K562 (cell line): ENCODE measurements at regions not wholly inside any gene's neighbourhood (a gene's known extent, or its start where the extent isn't known, plus 50 kb on each side); places are given as distances from the start of the nearest gene placed in this dataset.

ENCODE experiments used
- ELF1 ChIP-seq: fragments of 200-800 bp; sonication (Bioruptor generic); IDR thresholded peaks from 2 replicates; pipeline ENCODE4 v1.6.1; 2016; ENCODE audit warnings: missing genetic modification characterization, missing compliant biosample characterization
- MYBL2 ChIP-seq, 2 experiments: fragments of 450-650 bp in 1 of 2; sonication (generic) in 1 of 2; formaldehyde crosslinking in 1 of 2; IDR thresholded peaks; 2 replicates each; pipeline versions ENCODE4 v1.6.1 to v1.8.1; 2017 to 2022; ENCODE audit warnings: borderline replicate concordance in 1 of 2, inconsistent platforms in 1 of 2, low read depth in 1 of 2, mild to moderate bottlenecking in 1 of 2, missing genetic modification reagents in 1 of 2, moderate library complexity in 1 of 2
- POLR3A ChIP-seq: IDR thresholded peaks from 2 replicates; pipeline ENCODE4 v1.6.1; 2011; ENCODE audit warnings: borderline replicate concordance, mild to moderate bottlenecking, moderate library complexity; ENCODE audit not compliant: insufficient read length, insufficient read depth; ENCODE audit errors: extremely low read depth
- SRF ChIP-seq, 2 experiments: fragments of 250-450, 450-650 bp in 1 of 2; sonication (Bioruptor Pico) in 1 of 2; sonication (generic) in 1 of 2; formaldehyde crosslinking; IDR thresholded peaks; 2 replicates each; pipeline versions ENCODE4 v1.5.0 to v1.5.1; 2020 to 2022; ENCODE audit warnings: mild to moderate bottlenecking in 1 of 2, missing genetic modification reagents in 1 of 2
- TBP ChIP-seq: optimal IDR thresholded peaks from 2 replicates; pipeline ENCODE3; 2011; ENCODE audit warnings: low read depth, low read length, improper control_type of control experiment
- ZBTB1 ChIP-seq: sonication (generic); formaldehyde crosslinking; IDR thresholded peaks from 2 replicates; pipeline ENCODE4 v1.8.1; 2023; ENCODE audit warnings: missing genetic modification reagents, low read depth, mild to moderate bottlenecking, borderline replicate concordance
- TF ChIP-seq, protein P1 (sequence below): fragments of 450-650 bp; IDR thresholded peaks from one replicate; pipeline ENCODE4 v1.6.1; 2018; ENCODE audit warnings: mild to moderate bottlenecking, moderate library complexity; ENCODE audit not compliant: partially characterized antibody
- TF ChIP-seq, protein P2 (sequence below), 3 experiments: IDR thresholded peaks in 2 of 3; conservative IDR thresholded peaks in 1 of 3; 2 replicates each; pipeline ENCODE4 v1.5.1; 2011 to 2012; ENCODE audit warnings: low read length in 3 of 3, mild to moderate bottlenecking in 3 of 3, control low read depth in 2 of 3, improper control_type of control experiment in 1 of 3, inconsistent platforms in 1 of 3, low read depth in 1 of 3, mixed read lengths in 1 of 3, moderate library complexity in 1 of 3; ENCODE audit not compliant: insufficient read depth in 2 of 3
- TF ChIP-seq, protein P3 (sequence below): fragments of 250-450 bp; sonication (Bioruptor Pico); IDR thresholded peaks from 2 replicates; pipeline ENCODE4 v1.5.0; 2022; ENCODE audit warnings: mild to moderate bottlenecking

DNA sequence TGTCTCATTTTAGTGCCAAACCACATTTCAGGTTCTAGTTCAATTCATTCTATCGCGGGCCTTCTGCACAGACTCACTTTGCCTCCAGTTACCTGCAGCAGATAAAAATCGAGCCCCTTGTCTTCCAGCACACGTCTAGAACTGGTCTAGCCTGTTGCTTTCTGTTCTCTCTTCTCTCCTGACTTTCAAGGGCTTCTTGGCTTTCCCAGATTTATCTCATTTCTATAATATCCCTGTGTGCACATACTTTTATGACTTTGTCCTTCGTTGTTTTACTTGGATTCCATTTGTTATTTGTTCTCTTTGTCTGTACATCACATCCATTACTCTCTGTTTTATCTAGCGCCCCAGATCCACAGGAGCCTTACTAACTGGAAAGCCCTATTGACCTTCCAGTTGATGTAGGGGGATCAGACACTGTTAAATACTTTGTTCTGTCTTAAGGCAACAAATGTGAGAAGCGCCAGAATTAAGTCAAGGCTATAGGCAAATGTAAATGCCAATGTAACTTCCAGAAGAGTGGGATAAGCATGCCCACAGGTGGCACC is 284.5 kb upstream of the ADGRL4 start:
- TF ChIP-seq, protein P1, sequence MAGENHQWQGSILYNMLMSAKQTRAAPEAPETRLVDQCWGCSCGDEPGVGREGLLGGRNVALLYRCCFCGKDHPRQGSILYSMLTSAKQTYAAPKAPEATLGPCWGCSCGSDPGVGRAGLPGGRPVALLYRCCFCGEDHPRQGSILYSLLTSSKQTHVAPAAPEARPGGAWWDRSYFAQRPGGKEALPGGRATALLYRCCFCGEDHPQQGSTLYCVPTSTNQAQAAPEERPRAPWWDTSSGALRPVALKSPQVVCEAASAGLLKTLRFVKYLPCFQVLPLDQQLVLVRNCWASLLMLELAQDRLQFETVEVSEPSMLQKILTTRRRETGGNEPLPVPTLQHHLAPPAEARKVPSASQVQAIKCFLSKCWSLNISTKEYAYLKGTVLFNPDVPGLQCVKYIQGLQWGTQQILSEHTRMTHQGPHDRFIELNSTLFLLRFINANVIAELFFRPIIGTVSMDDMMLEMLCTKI = no peak
- TF ChIP-seq MYBL2 (IDR thresholded peaks at IDR 0.05; ENCODE audit: low read depth) = no peak
- no peak for TF ChIP-seq MYBL2 (CRISPR knock-in tag; IDR thresholded peaks at IDR 0.05; ENCODE audit: borderline replicate concordance)
- TF ChIP-seq TBP = no peak
- TF ChIP-seq POLR3A = no peak
- TF ChIP-seq SRF (CRISPR knock-in tag; IDR thresholded peaks at IDR 0.05) = no peak
- no peak for TF ChIP-seq ZBTB1
- TF ChIP-seq ELF1 (tag) = no peak
- TF ChIP-seq, protein P2, sequence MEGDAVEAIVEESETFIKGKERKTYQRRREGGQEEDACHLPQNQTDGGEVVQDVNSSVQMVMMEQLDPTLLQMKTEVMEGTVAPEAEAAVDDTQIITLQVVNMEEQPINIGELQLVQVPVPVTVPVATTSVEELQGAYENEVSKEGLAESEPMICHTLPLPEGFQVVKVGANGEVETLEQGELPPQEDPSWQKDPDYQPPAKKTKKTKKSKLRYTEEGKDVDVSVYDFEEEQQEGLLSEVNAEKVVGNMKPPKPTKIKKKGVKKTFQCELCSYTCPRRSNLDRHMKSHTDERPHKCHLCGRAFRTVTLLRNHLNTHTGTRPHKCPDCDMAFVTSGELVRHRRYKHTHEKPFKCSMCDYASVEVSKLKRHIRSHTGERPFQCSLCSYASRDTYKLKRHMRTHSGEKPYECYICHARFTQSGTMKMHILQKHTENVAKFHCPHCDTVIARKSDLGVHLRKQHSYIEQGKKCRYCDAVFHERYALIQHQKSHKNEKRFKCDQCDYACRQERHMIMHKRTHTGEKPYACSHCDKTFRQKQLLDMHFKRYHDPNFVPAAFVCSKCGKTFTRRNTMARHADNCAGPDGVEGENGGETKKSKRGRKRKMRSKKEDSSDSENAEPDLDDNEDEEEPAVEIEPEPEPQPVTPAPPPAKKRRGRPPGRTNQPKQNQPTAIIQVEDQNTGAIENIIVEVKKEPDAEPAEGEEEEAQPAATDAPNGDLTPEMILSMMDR (IDR thresholded peaks at IDR 0.05 in 2 of 3, conservative IDR thresholded peaks at IDR 0.05 in 1 of 3; ENCODE audit: insufficient read depth in 2 of 3, low read depth in 1 of 3, low read length in 3 of 3) = no peak
- TF ChIP-seq, protein P3, sequence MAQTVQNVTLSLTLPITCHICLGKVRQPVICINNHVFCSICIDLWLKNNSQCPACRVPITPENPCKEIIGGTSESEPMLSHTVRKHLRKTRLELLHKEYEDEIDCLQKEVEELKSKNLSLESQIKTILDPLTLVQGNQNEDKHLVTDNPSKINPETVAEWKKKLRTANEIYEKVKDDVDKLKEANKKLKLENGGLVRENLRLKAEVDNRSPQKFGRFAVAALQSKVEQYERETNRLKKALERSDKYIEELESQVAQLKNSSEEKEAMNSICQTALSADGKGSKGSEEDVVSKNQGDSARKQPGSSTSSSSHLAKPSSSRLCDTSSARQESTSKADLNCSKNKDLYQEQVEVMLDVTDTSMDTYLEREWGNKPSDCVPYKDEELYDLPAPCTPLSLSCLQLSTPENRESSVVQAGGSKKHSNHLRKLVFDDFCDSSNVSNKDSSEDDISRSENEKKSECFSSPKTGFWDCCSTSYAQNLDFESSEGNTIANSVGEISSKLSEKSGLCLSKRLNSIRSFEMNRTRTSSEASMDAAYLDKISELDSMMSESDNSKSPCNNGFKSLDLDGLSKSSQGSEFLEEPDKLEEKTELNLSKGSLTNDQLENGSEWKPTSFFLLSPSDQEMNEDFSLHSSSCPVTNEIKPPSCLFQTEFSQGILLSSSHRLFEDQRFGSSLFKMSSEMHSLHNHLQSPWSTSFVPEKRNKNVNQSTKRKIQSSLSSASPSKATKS (CRISPR knock-in tag) = no peak
